Fibroblast of skin of left biceps (primary cell): ENCODE measurements at regions not wholly inside any gene's neighbourhood (a gene's known extent, or its start where the extent isn't known, plus 50 kb on each side); places are given as distances from the start of the nearest gene placed in this dataset.
A peak's percentile ranks its signal among the peaks of the same experiment; 100 is the strongest.

Source experiments
- DNase-seq, 2 experiments: peaks; one replicate each; pipeline ENCODE4 v3.0.0-alpha.2; 2013; ENCODE audit warnings: low read depth in 2 of 2

DNA sequence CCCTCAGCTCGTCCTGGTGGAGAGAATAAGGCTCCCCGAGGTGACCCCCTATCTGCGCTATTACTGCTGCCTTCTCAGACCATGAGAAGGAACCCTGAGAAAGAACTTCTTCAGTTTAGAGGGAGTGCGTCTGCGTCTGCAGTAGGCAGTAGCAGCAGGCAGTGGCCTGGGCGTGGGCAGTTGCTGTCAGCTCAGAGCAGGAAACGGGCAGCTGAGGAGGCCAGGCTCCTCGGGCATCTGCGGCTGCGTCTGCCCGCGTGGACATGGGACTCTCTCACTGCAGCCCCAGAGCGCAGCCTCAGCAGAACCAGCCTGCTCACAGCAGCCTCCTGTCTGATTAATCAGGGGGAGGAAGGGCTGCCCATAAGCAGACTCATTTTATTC, 49.8 kb upstream of the FCN1 start:
- DNase-seq: no peak

DNA sequence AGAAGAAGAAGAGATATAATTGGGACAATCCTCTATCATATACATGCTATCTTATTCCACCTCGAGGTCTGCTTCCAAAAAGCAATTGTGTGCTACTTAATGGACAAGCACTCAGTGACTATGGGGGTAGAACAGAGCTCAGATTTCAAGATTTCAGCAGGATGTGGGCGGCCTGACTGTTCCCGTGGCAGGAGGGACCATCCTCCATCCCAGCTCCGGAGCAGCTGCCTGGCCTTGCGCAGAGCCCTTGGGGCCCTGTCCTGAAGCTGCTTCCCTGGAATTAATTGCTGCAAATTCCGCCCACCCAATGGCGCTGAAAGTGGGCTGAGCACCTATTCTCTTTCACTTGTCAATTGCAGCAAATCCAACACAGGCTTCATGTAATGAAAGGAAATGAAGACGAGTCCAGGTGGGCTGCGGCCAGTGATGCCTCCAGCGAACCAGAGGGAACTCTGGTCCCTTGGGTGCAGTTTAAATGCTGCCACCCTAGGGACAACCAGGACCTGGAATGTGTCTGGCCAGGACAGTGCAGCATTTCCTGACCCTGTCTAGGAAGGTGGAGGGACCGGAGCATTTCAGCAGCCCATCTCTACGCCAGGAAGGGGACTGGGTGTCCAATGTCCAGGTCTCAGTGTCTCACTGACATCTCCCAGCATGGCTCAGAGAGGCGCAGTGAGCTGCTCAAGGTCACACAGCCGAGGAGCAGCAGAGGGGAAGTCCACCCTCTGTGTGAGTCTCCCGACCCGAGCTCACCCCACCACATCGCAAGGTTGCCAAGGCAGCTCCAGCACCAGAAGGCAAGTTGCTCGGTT, 50.5 kb upstream of the FCN1 start:
- peak; percentile 3 to 18 for DNase-seq

DNA sequence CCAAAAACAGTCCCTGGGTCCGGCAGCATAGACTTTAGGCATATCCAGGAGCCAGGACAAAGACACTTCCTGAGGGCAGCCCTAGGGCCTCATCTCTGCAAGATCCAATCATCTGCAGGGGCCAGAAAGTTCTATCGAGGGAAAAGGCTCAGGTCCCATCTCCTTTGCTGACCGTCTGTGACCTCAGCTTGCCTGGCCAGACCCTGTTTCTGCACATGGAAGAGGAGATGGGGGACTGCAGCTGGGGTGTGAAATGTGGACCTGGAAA, 51.0 kb upstream of the FCN1 start:
- DNase-seq: no peak

- no peak for DNase-seq
Observed at GRCh38 chr9:134969156-134970045, 51.7 kb upstream of the FCN1 start.

DNA sequence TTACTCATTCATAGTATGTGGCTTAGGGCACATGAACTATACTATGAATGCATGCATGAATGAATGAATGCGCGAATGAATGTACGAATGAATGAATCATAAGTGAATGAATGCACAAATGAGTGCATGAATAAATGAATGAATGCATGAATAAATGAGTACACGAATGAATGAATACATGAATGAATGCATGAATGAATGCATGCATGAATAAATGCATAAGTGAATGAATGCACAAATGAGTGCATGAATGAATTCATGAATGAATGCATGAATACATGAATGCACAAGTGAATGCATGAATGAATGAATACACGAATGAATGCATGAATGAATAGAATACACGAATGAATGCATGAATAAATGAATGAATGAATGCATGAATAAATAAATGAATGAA, 52.5 kb upstream of the FCN1 start:
- DNase-seq: no peak

DNA sequence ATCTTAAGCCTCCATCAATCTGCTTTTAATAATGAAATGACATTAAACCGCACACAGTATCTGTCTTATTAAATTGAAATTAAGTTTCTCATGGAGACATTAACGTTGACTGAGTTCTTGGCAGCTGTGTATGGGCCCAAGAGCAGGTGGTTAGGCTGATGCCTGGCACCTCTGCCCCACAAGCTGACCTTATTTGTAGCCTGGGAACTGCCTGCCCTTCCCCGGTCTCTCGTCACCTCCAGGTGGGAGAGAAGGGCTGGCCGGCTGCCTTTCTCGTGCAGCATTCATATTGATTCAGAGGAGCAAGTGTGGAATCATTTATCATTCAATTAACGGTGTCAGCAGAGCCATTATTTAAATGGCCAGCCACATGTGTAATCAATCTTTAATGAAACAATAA, 53.0 kb upstream of the FCN1 start:
- DNase-seq: no peak

DNA sequence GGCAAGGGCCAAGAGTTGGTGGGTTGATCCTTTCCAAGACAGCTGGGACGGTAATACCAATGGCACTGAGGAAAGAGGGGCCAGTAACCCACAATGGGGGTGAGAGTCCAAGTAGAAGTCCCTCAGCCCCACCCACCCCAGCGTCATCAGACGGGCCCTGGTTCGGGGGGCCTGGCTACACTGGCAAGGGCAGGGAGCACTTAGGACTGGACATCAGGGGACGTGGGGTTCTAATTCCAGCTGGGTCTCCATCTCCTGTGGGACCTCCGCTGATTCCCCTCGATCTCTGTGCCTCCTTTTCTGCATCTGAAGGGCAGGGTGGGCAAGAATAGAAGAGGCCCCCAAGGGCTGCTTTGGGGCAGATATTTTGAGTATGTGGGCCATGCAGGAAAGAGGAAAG, 53.5 kb upstream of the FCN1 start:
- no peak for DNase-seq

- no peak for DNase-seq
Observed at GRCh38 chr9:134971696-134972095, 54.0 kb upstream of the FCN1 start.

GRCh38 chr9:134972140-134972539, 54.4 kb upstream of the FCN1 start:
- no peak for DNase-seq

DNA sequence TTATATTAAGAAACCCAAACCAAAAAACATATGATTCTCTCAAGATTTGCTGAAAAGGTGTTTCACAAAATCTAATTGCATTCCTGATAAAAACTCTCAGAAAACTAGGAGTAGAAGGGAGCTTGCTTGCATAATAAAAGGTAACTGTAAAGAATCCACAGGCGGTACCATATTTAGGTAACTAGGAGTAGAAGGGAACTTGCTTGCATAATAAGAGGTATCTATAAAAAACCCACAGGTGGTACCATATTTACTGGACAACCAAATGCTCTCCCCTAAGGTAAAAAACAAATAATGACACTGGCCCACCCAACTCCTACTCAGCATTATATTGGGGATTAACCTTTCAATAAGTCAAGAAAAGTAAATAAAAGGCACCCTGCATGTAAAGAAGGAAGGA, 57.5 kb upstream of the FCN1 start:
- no peak for DNase-seq

- DNase-seq: no peak
Observed at GRCh38 chr9:134976403-134976802, 58.7 kb upstream of the FCN1 start.

DNA sequence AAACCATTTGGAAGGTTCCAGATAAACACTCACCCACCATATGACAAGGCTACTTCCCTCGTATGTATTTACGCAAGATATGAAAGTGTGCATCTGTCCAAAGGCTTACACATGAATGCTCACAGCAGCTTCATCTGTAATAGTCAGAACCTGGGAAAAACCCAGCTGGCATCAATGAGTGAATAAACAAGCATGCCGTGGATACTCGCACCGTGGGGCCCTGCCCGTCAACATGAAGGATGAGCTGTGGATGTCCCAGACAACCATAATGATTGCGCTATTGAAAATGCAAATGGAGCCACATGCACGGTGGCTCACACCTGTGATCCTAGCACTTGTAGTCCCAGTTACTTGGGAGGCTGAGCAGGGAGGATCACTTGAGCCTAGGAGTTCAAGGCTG, 60.6 kb upstream of the FCN1 start:
- DNase-seq: no peak

DNA sequence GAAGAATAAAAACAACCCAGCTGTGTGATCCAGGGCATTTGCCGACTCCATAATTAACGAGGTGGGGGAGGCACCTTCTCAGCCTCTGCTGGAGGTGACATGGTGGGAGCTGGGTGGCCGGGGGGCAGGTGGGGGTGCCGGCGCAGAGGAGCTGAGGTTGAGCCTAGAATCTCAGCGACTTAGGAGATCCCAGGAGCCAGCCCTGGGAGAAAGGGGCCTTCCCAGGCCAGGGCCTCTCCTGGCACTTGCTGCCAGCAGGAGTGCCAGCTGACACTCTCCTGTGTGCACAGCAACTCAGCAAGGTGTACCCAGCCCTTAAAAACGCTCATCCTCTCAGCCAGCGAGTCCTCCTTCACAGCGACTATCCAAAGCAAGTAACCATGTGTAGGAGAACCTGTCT, 62.8 kb upstream of the FCN1 start:
- DNase-seq: no peak

DNA sequence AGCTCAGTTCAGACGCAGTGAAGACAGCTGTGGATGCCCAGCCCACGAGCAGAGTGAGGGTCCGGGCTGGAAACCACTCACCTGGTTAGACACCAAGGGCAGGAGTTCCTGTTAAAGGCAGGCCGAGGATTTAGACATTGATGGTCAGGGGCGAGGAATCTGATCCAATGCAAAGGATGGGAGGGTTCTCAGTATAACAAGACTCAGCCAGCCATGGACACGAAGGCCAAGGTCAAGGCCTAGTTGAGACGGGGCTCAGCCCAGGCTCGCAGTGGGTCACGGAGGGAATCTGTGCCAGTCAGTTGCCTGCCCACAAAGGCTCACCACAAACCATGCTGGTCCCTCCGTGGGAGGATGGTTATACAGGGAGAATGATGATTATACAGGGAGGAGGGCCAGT, 63.3 kb upstream of the FCN1 start:
- no peak for DNase-seq

- no peak for DNase-seq
Observed at GRCh38 chr9:134981829-134982228, 64.1 kb upstream of the FCN1 start.

DNA sequence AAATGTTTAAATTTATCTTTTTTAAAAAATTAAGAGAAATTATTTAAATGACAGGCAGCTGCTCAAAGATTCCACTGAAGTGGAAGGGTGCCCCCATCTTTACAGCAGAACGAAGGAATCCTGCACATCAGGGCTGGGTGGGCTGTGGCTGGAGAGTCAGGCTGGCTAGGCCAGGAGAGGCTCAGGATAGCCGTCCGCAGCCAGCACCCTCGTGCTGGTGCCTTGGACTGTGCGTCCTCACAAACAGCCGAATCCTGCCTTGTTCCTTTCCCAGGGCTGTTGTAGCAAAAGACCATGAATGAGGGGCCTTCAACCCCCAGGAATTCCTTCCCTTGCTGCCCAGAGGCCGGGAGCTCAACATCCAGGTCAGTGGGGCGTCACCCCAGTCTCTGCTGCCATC, 64.6 kb upstream of the FCN1 start:
- no peak for DNase-seq

- DNase-seq: no peak
Observed at GRCh38 chr9:134983074-134983473, 65.4 kb upstream of the FCN1 start.

DNA sequence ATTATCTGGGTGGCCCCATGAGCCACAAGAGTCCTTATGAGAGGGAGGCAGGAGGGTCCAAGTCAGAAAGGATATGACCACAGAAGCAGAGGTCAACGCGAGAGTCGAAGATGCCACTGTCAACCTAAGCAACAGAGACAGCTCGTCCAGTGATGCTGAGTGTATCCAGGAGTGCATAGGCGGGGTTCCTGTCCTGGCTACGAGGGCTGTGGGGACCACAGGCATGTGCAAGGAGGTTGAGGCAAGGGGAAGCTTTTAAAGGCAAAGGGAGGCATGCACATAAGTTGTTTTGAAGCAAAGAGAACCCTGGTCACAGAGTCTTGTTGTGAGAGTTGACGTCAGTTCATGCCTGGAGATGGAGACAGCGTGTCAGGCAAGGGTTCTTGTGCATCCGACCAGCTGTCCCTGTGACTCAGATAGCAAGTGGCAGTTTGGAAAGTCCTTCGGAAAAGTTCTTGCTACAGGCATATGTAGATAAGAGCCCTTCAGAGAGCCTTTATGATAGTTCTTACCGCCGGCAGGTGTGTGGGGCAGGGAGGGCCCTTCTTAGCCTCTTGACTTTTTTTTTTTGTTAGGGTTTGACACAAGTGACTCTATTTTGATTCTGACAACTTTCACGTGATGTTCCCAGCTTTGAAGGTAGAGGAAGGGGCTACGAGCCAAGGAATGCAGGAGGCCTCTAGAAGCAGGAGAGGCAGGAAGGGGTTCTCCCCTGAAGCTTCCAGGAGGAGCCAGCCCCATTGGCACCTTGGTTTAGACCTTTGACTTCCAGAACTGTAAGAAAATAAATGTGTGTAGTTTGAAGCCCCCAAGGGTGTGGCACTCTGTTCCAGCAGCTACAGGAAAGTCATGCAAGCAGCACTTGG, 66.0 kb upstream of the FCN1 start:
- DNase-seq: no peak

DNA sequence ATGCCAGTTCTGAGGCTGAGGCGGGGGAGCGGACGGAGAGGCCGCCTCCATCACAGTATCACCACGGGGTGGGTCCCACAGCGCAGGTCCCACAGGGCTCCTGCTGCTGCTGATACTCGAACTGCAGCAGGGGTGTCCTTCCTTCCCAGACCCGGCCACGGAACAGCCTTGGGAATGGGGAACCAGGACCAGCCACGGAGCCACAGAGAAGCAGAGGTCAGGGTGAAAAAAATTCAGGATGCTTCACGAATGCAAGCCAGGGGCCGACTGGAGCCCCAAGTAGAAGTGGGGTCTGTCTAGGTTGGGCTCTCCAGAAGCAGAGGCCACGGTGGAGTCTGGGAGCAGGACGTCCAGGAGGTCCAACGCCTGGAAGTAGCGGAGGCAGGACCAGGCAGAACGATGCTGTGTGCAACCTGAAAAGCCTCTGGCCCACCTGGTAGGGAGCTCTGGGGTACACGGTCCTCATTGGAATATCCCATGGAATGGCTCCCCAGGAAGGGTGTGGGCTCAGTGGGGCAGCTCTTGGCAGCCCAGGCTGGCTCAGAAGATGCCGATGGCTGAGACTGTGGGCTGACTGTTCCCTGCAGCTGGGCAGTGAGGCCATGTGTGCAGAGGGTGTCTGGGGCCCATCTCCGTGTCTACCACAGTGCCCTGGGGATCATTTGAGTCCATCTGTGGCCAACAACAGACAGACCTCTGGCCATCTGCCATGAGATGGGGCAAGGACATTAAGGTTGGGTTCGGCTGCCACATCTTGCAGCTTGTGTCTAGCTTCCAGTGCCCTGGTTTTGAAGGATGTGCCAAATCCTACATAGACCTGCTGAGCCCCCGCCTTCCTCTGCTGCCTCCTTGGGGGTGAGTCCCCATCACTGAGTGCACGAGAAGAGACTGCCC, 66.9 kb upstream of the FCN1 start:
- DNase-seq: no peak

- no peak for DNase-seq
Observed at GRCh38 chr9:134985451-134985850, 67.7 kb upstream of the FCN1 start.

- DNase-seq: no peak
Observed at GRCh38 chr9:134986957-134987356, 69.2 kb upstream of the FCN1 start.
